Activated T-helper 17 cell treated with anti-CD3 and anti-CD28 coated beads, Interleukin-2, amount 50 U/mL, for 72 hours (primary cell): ENCODE measurements at regions not wholly inside any gene's neighbourhood (a gene's known extent, or its start where the extent isn't known, plus 50 kb on each side); places are given as distances from the start of the nearest gene placed in this dataset.

Source experiments
- ATAC-seq: fragments of 150-1000 bp; cut with Tn5 transposase; replicated peaks from 2 replicates; pipeline ENCODE4 v1.10.0; 2021; ENCODE audit warnings: mild to moderate bottlenecking, moderate library complexity
- H3K27ac Mint-ChIP-seq: one replicate; pipeline ENCODE4 v1.8.0; 2022; ENCODE audit warnings: mixed read lengths
- H3K27me3 Mint-ChIP-seq: one replicate; pipeline ENCODE4 v1.8.0; 2022; ENCODE audit warnings: mixed read lengths
- H3K36me3 Mint-ChIP-seq: one replicate; pipeline ENCODE4 v1.8.0; 2022; ENCODE audit warnings: low read depth, mild to moderate bottlenecking, mixed read lengths
- H3K4me1 Mint-ChIP-seq: one replicate; pipeline ENCODE4 v1.8.0; 2022; ENCODE audit warnings: mixed read lengths
- H3K4me3 Mint-ChIP-seq: one replicate; pipeline ENCODE4 v1.8.0; 2022; ENCODE audit warnings: mild to moderate bottlenecking, mixed read lengths
- H3K9me3 Mint-ChIP-seq: one replicate; pipeline ENCODE4 v1.8.0; 2022; ENCODE audit warnings: mixed read lengths

GRCh38 chr2:105598829-105599698 is 145.6 kb upstream of the NCK2 start:
- no peak for ATAC-seq
- Mint-ChIP-seq H3K27me3 (no peaks in the 10 kb centered on the region), H3K27ac (no peak overlapping the region), H3K9me3 (no peaks in the 10 kb centered on the region), H3K4me3 (no peak overlapping the region), H3K4me1 (peaks cover 4% of the 10 kb centered on the region), H3K36me3 (no peaks in the 10 kb centered on the region)

DNA sequence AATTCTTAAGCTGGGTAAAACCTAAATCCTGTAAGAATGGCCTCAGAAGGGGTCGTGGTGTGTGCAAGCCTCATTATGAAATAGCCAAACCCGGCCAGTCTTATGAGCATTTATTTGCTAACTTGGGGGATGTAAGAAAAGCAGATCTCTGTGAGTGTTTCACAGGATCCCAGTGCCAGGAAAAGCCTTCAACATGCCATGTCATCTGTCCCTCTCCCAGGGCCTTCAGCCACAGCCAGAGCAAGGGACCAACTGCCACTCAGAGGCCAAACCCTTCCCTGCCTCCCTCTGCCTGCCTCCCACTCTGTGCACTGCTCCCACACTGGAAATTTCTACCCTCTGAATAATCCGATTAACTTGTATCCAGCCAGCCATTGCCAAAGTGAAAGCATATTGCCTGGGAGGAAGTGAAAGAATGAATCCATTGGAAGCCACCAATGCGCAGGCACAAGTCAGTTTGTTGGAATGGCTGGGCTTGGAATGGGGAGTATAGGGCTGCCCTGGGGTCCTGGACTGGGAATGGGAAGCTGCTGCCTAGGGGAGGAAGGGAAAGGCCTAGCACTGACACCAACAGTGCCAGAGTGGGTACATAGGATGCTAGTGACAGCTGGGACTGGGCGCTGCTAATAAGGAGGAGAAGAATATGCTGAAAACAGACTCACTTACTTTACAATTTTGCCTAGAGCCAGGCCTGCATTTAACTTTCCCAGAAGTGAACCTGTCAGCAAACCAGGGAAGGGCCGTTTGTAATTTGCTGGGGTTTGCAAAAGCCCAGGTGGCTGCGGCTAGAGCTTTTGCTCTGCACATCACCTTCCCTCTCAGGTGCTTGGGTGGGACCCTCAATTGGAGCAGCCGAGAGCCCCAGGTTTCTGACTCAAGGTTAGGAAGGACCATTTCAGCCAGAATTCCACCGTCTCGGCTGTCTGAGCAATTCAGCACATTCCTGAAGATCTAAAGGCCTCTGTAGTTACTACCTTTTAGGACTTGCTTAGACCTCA is 146.6 kb upstream of the NCK2 start:
- H3K36me3 Mint-ChIP-seq: no peaks in the 10 kb centered on the region
- peaks cover 4% of the 10 kb centered on the region for H3K4me1 Mint-ChIP-seq
- ATAC-seq: no peak
- H3K4me3 Mint-ChIP-seq: no peak overlapping the region
- no peaks in the 10 kb centered on the region for H3K27me3 Mint-ChIP-seq
- H3K27ac Mint-ChIP-seq: no peak overlapping the region
- no peaks in the 10 kb centered on the region for H3K9me3 Mint-ChIP-seq

- no peak for ATAC-seq
- H3K4me3 Mint-ChIP-seq: no peak overlapping the region
- H3K27me3 Mint-ChIP-seq: no peaks in the 10 kb centered on the region
- H3K4me1 Mint-ChIP-seq: peaks cover 4% of the 10 kb centered on the region
- no peaks in the 10 kb centered on the region for H3K36me3 Mint-ChIP-seq
- no peak overlapping the region for H3K27ac Mint-ChIP-seq
- H3K9me3 Mint-ChIP-seq: no peaks in the 10 kb centered on the region
Measured at GRCh38 chr2:105597011-105597805, 147.5 kb upstream of the NCK2 start.

- no peak for ATAC-seq
- Mint-ChIP-seq H3K36me3 (no peaks in the 10 kb centered on the region), H3K27ac (no peak overlapping the region), H3K27me3 (no peaks in the 10 kb centered on the region), H3K4me1 (peaks cover 5% of the 10 kb centered on the region), H3K9me3 (no peaks in the 10 kb centered on the region), H3K4me3 (no peak overlapping the region)
Measured at GRCh38 chr2:105596411-105596921, 148.2 kb upstream of the NCK2 start.

GRCh38 chr2:105595536-105595935 is 149.2 kb upstream of the NCK2 start:
- no peaks in the 10 kb centered on the region for H3K36me3 Mint-ChIP-seq
- H3K4me1 Mint-ChIP-seq: peaks cover 13% of the 10 kb centered on the region
- no peak overlapping the region for H3K4me3 Mint-ChIP-seq
- H3K9me3 Mint-ChIP-seq: no peaks in the 10 kb centered on the region
- no peak overlapping the region for H3K27ac Mint-ChIP-seq
- no peaks in the 10 kb centered on the region for H3K27me3 Mint-ChIP-seq
- peak; percentile 82 for ATAC-seq

DNA sequence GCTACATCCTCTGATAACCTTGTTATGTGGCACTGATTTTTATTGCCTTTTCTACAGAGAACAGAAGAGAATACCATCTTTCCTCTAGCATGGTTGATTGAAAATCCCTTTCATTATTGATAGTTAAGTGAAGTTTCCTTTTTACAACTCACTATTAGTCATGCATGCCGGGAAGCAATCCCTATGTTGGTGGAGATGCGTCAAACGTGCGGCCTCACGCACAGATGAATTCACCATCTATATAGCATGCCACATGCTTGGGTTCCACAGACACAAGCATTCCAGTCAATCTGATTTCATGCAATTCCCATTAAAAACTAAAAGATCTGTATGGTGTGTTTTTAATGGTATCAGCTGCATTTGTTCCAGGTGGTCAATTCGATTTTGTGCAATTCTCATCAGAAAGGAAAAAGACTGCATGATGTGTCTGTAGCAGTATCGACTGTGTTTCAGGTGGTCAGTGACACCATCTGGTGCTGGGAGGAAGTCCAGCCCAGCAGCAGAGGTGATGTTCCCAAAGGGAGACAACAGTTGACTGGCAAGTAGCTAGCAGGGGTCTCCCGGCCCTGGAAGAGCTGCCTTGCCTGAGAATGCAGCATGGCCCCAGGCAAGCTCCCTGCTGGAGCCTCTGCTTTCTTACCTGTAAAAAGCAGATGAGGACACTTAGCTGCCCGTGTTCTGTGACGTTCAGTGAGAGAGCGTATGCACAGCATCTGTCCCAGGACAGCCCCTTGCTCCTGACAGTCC is 151.3 kb upstream of the NCK2 start:
- Mint-ChIP-seq H3K36me3 (no peaks in the 10 kb centered on the region), H3K4me1 (peaks cover 13% of the 10 kb centered on the region), H3K27me3 (no peaks in the 10 kb centered on the region), H3K27ac (peak overlapping the region; percentile 1), H3K9me3 (peaks cover 3% of the 10 kb centered on the region), H3K4me3 (no peak overlapping the region)
- ATAC-seq: peak; percentile 43

GRCh38 chr2:105592288-105592687 is 152.4 kb upstream of the NCK2 start:
- Mint-ChIP-seq H3K36me3 (no peaks in the 10 kb centered on the region), H3K9me3 (peaks cover 12% of the 10 kb centered on the region), H3K27me3 (no peaks in the 10 kb centered on the region), H3K4me3 (no peak overlapping the region), H3K4me1 (peaks cover 13% of the 10 kb centered on the region), H3K27ac (peak overlapping the region; percentile 1)
- no peak for ATAC-seq

DNA sequence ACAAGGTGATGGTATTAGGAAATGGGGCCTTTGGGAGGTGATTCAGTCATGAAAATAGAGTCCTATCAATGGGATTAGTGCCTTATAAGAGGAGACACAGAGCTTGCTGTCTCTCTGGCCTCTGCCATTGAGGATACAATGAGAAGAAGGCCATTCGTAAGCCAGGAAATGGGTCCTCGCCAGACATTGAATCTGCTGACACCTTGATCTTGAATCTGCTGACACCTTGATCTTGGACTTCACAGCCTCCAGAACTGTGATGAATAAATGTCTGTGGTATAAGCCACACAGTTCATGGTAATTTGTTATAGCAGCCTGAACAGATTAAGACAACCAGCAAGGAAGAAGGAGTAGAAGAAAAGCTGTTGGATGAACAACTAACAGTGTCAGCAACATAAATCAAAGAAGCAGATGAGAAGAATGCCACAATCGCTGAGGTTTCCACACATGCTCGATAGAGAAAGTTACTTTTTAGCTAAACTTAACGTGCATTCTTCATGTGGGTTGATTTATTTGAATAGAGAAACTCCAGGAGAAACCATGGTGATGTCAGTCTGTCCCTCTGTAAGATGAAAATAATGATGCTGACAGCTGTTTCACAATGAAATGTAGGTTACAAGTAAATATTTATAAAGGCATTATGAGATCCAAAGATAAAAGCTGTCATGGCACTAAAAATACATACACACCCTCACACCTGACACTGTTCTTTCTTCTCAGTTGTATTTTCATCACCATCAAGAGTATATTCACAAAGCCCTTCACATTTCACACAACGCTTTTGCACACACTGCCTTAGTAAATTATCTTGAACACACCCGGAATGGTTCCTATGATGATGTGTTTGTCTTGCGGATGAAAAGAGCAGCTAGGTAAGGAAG is 153.7 kb upstream of the NCK2 start:
- no peak overlapping the region for H3K27ac Mint-ChIP-seq

GRCh38 chr2:105588581-105588980 is 156.1 kb upstream of the NCK2 start:
- H3K36me3 Mint-ChIP-seq: no peaks in the 10 kb centered on the region
- H3K9me3 Mint-ChIP-seq: peaks cover 12% of the 10 kb centered on the region
- peaks cover 15% of the 10 kb centered on the region for H3K4me1 Mint-ChIP-seq
- no peak overlapping the region for H3K27ac Mint-ChIP-seq
- no peak for ATAC-seq
- H3K4me3 Mint-ChIP-seq: no peak overlapping the region
- H3K27me3 Mint-ChIP-seq: no peaks in the 10 kb centered on the region

More for the DNA sequence above, 153.7 kb upstream of the NCK2 start:
- peak; percentile 45 for ATAC-seq
- Mint-ChIP-seq H3K4me1 (peaks cover 9% of the 10 kb centered on the region), H3K36me3 (no peaks in the 10 kb centered on the region), H3K4me3 (peak overlapping the region; percentile 13), H3K9me3 (peaks cover 12% of the 10 kb centered on the region), H3K27me3 (no peaks in the 10 kb centered on the region)

DNA sequence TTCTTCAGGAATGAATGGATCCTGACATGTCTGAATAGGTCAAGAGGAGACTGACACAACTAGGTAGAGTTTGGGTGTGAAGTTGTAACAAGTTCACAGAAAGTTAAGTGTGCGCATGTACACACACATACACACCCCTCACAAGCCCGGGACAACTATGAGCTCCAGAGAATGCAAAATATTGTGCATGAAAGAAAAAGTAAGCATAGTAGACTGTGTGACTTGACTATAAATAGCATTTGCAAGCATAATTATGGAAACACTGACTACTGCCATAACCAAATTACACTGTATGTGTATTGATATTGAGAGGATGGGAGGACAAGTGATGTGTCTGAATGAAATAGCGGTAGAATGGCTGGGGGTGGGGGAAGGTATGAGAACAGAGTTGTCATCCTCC is 157.1 kb upstream of the NCK2 start:
- ATAC-seq: no peak
- no peaks in the 10 kb centered on the region for H3K36me3 Mint-ChIP-seq
- H3K27ac Mint-ChIP-seq: no peak overlapping the region
- H3K27me3 Mint-ChIP-seq: no peaks in the 10 kb centered on the region
- H3K4me3 Mint-ChIP-seq: no peak overlapping the region
- peaks cover 12% of the 10 kb centered on the region for H3K9me3 Mint-ChIP-seq
- peaks cover 15% of the 10 kb centered on the region for H3K4me1 Mint-ChIP-seq

GRCh38 chr2:105584435-105585010 is 160.2 kb upstream of the NCK2 start:
- peak overlapping the region; percentile 12 for H3K27ac Mint-ChIP-seq
- H3K9me3 Mint-ChIP-seq: peaks cover 8% of the 10 kb centered on the region

DNA sequence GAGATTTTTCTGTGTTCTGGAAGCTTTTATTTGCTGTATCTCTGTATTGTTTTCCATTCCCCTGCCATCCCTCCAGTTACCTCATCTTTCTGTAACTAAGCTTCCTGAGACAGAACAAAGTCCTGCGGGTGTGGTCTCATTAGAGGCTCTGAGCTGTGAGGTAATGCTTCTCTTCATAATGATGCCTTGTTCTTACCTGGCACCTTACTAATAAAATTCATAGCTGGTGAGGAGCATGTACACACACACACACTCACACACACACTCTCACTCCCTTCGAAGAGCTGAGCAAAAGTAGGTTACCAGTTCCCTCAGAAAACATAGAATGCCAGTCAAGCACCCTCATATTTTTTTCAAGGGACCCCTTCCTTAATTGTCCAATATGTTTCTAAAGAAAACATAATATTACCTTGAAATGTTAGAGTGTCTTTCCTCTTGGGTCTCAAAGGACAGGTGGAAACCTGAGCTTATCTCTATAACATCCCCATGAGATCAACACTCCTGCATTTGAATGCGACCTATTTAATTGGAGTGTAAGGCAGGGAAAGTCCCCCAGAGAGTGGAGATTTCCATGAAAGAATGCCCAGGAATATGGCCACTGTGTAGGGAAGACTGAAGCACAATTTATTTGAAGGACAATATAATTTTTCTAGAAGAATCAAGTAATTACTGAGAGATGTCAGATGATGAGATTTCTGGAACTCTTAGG is 161.6 kb upstream of the NCK2 start:
- H3K4me3 Mint-ChIP-seq: no peak overlapping the region
- peaks cover 6% of the 10 kb centered on the region for H3K9me3 Mint-ChIP-seq
- no peak for ATAC-seq
- peaks cover 6% of the 10 kb centered on the region for H3K4me1 Mint-ChIP-seq
- H3K36me3 Mint-ChIP-seq: no peaks in the 10 kb centered on the region
- H3K27me3 Mint-ChIP-seq: no peaks in the 10 kb centered on the region
- H3K27ac Mint-ChIP-seq: no peak overlapping the region

More at GRCh38 chr2:105584435-105585010, 160.2 kb upstream of the NCK2 start:
- Mint-ChIP-seq H3K36me3 (no peaks in the 10 kb centered on the region), H3K4me3 (no peak overlapping the region), H3K27me3 (no peaks in the 10 kb centered on the region), H3K4me1 (peaks cover 6% of the 10 kb centered on the region)
- no peak for ATAC-seq
